Karpas-422 (cell line): ENCODE measurements at regions not wholly inside any gene's neighbourhood (a gene's known extent, or its start where the extent isn't known, plus 50 kb on each side); places are given as distances from the start of the nearest gene placed in this dataset.

Experiments used
- DNase-seq: peaks from one replicate; pipeline ENCODE4 v3.0.0-alpha.2; 2015
- H2AFZ ChIP-seq: fragments of 200-600 bp; sonication (generic); 2 replicates; pipeline ENCODE4 v1.6.1; 2014; ENCODE audit warnings: antibody characterized with exemption, low read length, mixed read lengths
- H3K27ac ChIP-seq: fragments of 200-600 bp; sonication (generic); 2 replicates; pipeline ENCODE4 v1.5.1; 2014; ENCODE audit warnings: mild to moderate bottlenecking, low read length, moderate library complexity
- H3K27me3 ChIP-seq: fragments of 200-600 bp; sonication (generic); 2 replicates; pipeline ENCODE4 v1.6.1; 2014; ENCODE audit warnings: low read length, mixed read lengths
- H3K36me3 ChIP-seq: fragments of 200-600 bp; sonication (generic); 2 replicates; pipeline ENCODE4 v1.6.1; 2014; ENCODE audit warnings: low read length, mixed read lengths; ENCODE audit not compliant: insufficient read depth
- H3K4me1 ChIP-seq: fragments of 200-600 bp; sonication (generic); 2 replicates; pipeline ENCODE4 v1.6.1; 2014; ENCODE audit warnings: mild to moderate bottlenecking, low read length, mixed read lengths
- H3K4me2 ChIP-seq: fragments of 200-600 bp; sonication (generic); 2 replicates; pipeline ENCODE4 v1.6.1; 2014; ENCODE audit warnings: low read length, low read depth, mild to moderate bottlenecking; ENCODE audit not compliant: poor library complexity, severe bottlenecking
- H3K4me3 ChIP-seq: fragments of 200-600 bp; sonication (generic); 2 replicates; pipeline ENCODE4 v1.5.1; 2014; ENCODE audit warnings: mild to moderate bottlenecking, antibody characterized with exemption, low read length, mixed read lengths
- H3K79me2 ChIP-seq: fragments of 200-600 bp; sonication (generic); 2 replicates; pipeline ENCODE4 v1.6.1; 2014; ENCODE audit warnings: mild to moderate bottlenecking, low read length, mixed read lengths
- H3K9ac ChIP-seq: fragments of 200-600 bp; sonication (generic); 2 replicates; pipeline ENCODE4 v1.6.0; 2014; ENCODE audit warnings: low read length
- H3K9me2 ChIP-seq: fragments of 200-600 bp; sonication (generic), shearing (Covaris generic); replicated peaks from 2 replicates; pipeline ENCODE4 v1.6.0; 2014; ENCODE audit warnings: mild to moderate bottlenecking, low read length, moderate library complexity; ENCODE audit not compliant: insufficient read depth
- H3K9me3 ChIP-seq: fragments of 300-700, 200-600 bp; sonication (generic); 2 replicates; pipeline ENCODE4 v1.6.1; 2014; ENCODE audit warnings: low read length, mixed read lengths
- H4K20me1 ChIP-seq: fragments of 200-600 bp; sonication (generic); 2 replicates; pipeline ENCODE4 v1.6.1; 2014; ENCODE audit warnings: mild to moderate bottlenecking, antibody characterized with exemption, low read length, low read depth; ENCODE audit not compliant: insufficient read depth

DNA sequence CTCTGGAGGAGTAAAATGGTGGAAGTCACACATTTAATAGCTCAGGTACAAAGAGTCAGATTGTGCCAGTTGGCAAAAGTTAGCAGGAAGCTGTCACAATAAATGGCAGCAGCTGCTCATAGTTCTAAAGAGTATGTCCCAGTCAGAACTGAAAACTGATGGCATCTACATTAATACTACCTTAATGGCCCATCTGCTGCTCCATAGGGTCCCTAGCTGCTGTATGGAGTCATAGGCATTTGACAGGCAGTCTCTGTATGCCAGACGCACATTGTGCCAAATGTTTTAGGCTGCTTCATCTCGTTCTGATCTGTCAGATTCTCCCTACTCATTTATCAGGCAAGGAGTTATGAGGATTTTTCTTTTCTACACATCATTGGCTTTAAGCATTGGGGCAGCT is 515.8 kb upstream of the ARRDC3 start:
- Histone ChIP-seq H3K4me2 (no peak overlapping the region), H3K9ac (no peak overlapping the region), H3K4me3 (no peak overlapping the region), H3K9me2 (no peaks in the 10 kb centered on the region), H3K4me1 (no peaks in the 10 kb centered on the region), H3K79me2 (no peaks in the 10 kb centered on the region), H3K27ac (no peak overlapping the region), H2AFZ (no peak overlapping the region), H3K27me3 (no peaks in the 10 kb centered on the region), H4K20me1 (no peaks in the 10 kb centered on the region), H3K9me3 (peaks cover 3% of the 10 kb centered on the region; the same call in 1 of the 2 replicates), H3K36me3 (no peaks in the 10 kb centered on the region)
- DNase-seq = no peak

DNA sequence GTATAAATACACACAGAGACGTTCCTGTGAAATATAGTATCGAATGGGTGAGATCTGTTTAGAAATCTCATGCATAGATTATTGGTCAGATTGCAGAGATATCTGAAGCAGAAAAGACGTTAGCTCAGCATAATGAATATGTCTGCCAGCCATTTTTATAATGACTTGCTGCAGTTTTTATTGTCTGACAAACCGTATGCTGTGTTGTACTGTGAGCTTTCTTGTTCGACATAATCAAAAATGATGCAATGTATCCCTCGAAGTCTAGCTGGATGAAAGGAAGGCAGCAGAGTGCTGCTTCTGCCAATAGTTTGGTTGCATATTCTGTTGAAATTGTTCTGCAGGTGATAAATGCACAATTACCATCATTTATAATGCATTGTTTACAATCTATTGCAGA is 514.9 kb upstream of the ARRDC3 start:
- Histone ChIP-seq H3K36me3 (no peaks in the 10 kb centered on the region), H3K9ac (no peak overlapping the region), H3K27ac (no peak overlapping the region), H3K9me2 (no peaks in the 10 kb centered on the region), H3K27me3 (no peaks in the 10 kb centered on the region), H4K20me1 (no peaks in the 10 kb centered on the region), H2AFZ (no peak overlapping the region), H3K9me3 (peaks cover 3% of the 10 kb centered on the region; the same call in 1 of the 2 replicates), H3K4me2 (no peak overlapping the region), H3K4me3 (no peak overlapping the region), H3K4me1 (no peaks in the 10 kb centered on the region), H3K79me2 (no peaks in the 10 kb centered on the region)
- DNase-seq = no peak

DNA sequence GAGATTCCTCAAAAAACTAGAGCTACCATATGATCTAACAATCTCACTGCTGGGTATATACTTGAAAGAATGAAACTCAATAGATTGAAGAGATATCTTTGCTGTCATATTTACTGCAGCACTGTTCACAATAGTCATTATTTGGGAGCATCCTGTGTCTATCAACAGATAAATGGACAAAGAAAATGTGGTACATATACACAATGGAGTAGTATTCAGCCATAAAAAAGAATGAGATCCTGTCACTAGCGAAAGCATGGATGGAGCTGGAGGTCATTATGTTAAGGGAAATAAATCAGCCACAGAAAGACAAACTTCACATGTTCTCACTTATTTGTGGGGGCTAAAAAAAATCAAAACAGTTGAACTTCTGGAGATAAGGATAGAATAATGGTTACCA is 505.7 kb upstream of the ARRDC3 start:
- H3K79me2 ChIP-seq = no peaks in the 10 kb centered on the region
- H3K9me2 ChIP-seq = no peaks in the 10 kb centered on the region
- H3K4me2 ChIP-seq = no peak overlapping the region
- no peaks in the 10 kb centered on the region for H3K27me3 ChIP-seq
- no peak overlapping the region for H3K27ac ChIP-seq
- H3K36me3 ChIP-seq = no peaks in the 10 kb centered on the region
- H2AFZ ChIP-seq = no peak overlapping the region
- no peaks in the 10 kb centered on the region for H4K20me1 ChIP-seq
- peaks cover 12% of the 10 kb centered on the region; the same call in 1 of the 2 replicates for H3K9me3 ChIP-seq
- no peak overlapping the region for H3K9ac ChIP-seq
- no peaks in the 10 kb centered on the region for H3K4me1 ChIP-seq
- H3K4me3 ChIP-seq = no peak overlapping the region
- DNase-seq = no peak

DNA sequence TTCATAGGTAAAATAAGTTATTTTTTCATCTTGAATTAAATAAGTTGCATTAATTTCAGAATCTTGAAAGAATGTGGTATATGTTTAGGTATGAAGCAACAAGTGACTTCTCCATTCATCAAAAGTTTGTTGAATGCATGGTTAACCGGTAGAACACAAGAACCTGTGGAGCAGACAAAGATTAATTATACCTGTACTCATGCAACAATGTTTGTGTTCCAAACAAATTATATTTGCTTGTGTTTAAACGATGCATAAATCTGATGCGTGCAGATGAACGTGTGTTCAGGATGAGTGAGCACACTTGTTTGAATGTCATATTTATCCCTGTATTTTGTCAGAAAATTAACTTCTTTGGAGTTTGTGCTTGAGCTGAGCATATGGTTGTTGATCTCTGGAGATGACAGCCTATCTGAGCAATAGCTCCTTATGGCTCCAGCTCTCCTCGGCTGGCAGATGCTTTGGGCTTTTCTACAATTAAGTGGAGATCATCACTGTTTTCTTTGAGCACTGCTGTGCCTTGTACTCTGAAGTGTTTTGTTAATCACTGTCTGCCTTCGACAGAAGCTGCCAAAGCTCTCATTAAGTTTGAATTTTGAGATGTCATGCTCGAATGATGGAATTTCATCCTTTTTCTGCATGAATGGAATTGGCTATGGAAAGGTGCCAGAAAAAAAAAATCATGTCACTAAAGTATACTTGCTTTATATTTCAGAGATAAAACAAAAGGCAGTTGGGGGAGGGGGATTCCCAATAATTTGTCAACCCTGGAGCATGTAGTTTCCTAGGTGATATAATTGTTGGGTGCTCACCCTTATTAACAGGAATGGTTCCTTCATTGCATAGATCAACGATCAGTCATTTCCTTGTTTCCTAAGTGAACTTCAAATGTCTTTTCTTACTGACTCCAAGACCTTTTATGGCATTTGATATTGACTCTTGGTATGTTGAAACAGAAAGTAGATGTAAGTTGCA is 502.5 kb upstream of the ARRDC3 start:
- no peaks in the 10 kb centered on the region for H3K4me1 ChIP-seq
- no peak overlapping the region for H3K4me2 ChIP-seq
- H3K27me3 ChIP-seq = no peaks in the 10 kb centered on the region
- H4K20me1 ChIP-seq = no peaks in the 10 kb centered on the region
- H3K27ac ChIP-seq = no peak overlapping the region
- no peak for DNase-seq
- H2AFZ ChIP-seq = no peak overlapping the region
- no peak overlapping the region for H3K9ac ChIP-seq
- peaks cover 15% of the 10 kb centered on the region; the same call in 1 of the 2 replicates for H3K9me3 ChIP-seq
- no peak overlapping the region for H3K4me3 ChIP-seq
- H3K9me2 ChIP-seq = no peaks in the 10 kb centered on the region; the same call in 1 of the 2 replicates
- no peaks in the 10 kb centered on the region for H3K36me3 ChIP-seq
- H3K79me2 ChIP-seq = no peaks in the 10 kb centered on the region

DNA sequence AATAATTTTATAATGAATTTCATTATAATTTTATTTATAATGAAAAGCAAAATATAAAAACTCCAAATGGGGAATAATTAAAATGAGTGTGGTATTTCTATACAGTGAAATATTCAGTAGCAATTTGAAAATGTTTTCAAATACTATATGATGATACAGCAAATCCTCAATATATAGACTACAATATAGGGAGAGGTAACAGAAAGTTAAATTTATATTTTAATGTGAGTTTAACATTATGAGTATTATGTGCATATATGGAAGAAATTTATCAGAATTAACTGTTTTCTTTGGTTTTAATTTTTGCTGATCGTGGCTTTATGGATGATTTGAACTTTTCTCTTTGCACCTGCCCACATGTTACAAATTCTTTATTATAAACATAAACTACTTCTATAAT is 500.9 kb upstream of the ARRDC3 start:
- Histone ChIP-seq H3K79me2 (no peaks in the 10 kb centered on the region), H3K9ac (no peak overlapping the region), H3K9me3 (peaks cover 13% of the 10 kb centered on the region; the same call in 1 of the 2 replicates), H3K4me3 (no peak overlapping the region), H4K20me1 (no peaks in the 10 kb centered on the region), H3K27me3 (no peaks in the 10 kb centered on the region), H3K27ac (no peak overlapping the region), H3K9me2 (no peaks in the 10 kb centered on the region; the same call in 1 of the 2 replicates), H3K36me3 (no peaks in the 10 kb centered on the region), H3K4me2 (no peak overlapping the region), H3K4me1 (no peaks in the 10 kb centered on the region), H2AFZ (no peak overlapping the region)
- no peak for DNase-seq

DNA sequence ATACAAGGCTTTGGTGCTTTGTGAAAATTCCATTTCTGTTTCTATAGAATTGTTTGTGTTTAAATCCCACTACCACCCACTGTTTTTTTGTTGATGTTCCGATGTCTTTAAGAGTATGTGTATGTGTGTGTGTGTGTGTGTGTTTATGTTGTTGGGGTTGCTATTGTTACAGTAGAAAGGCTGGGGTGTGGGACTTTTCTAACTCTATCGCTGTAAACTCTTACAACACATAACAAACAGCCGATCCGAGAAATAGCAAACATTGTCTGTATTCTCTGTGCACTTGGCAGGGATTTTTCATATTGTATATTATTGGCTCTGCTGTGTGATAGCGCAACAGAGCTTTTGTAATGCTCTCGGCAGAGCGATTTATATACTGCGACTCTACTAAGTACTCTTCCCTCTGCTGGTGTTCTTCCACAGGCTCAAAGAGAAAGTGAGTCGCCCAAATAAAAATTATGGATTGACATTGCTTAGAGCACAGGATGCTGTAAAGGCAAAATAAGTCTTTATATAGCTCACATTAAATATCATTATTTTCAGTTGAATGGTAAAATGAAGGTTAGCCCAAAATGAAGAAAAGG is 492.2 kb upstream of the ARRDC3 start:
- Histone ChIP-seq H3K4me3 (no peak overlapping the region), H2AFZ (no peak overlapping the region), H3K4me2 (no peak overlapping the region), H3K27ac (no peak overlapping the region), H3K9me2 (no peaks in the 10 kb centered on the region), H3K9ac (no peak overlapping the region), H3K36me3 (no peaks in the 10 kb centered on the region), H3K79me2 (no peaks in the 10 kb centered on the region), H3K27me3 (no peaks in the 10 kb centered on the region), H3K4me1 (no peaks in the 10 kb centered on the region), H4K20me1 (no peaks in the 10 kb centered on the region), H3K9me3 (no peaks in the 10 kb centered on the region)
- no peak for DNase-seq

DNA sequence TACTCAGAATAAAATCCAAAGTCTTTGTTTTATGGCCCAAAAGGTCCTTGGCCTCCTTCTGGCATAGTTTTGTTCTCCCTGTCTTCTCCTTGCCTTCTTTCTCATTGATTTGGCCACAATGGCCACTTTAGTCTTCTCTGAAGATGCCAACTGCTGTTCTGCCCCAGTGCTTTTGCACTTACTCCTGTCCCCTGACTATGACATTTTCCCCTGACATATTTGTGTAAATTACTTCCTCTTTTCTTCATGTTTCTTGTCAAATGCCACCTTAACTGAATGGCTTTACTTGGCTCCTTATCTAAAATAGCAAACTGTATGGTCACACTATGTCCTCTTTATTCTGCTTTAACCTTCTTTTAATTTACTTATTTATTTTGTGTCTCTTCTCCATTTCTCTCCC is 484.7 kb upstream of the ARRDC3 start:
- Histone ChIP-seq H3K27ac (no peak overlapping the region), H3K27me3 (no peaks in the 10 kb centered on the region), H3K36me3 (no peaks in the 10 kb centered on the region), H3K9me2 (no peaks in the 10 kb centered on the region), H2AFZ (no peak overlapping the region), H3K4me2 (no peak overlapping the region), H3K4me3 (no peak overlapping the region), H4K20me1 (no peaks in the 10 kb centered on the region), H3K9ac (no peak overlapping the region), H3K79me2 (no peaks in the 10 kb centered on the region), H3K4me1 (no peaks in the 10 kb centered on the region), H3K9me3 (0 out of 2 replicates have a peak, but pooled peaks cover 3% of the 10 kb centered on the region)
- DNase-seq = no peak

DNA sequence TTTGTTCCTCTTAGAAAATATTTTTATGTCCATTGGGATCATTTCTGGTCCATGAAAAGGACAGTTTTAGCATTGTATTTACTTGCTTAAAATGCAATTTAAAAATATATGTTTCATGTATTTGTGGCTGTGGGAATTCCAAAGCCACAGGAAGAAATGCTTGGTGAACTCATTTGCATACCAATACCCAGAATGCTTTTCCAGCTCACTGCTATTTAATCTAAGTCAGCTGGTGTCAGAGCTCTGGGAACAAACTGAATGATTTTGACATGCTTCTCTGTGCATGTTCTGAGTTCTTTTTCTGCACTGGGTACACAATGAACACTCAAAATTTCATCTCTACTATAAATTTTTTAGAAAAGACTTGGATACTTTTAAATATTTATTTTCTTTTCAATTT is 482.8 kb upstream of the ARRDC3 start:
- Histone ChIP-seq H4K20me1 (no peaks in the 10 kb centered on the region), H3K4me2 (no peak overlapping the region), H3K4me3 (no peak overlapping the region)

More for the DNA sequence above, 482.8 kb upstream of the ARRDC3 start:
- DNase-seq = no peak
- H3K9ac ChIP-seq = no peak overlapping the region
- H3K79me2 ChIP-seq = no peaks in the 10 kb centered on the region
- no peak overlapping the region for H2AFZ ChIP-seq
- no peak overlapping the region for H3K27ac ChIP-seq
- peaks cover 4% of the 10 kb centered on the region; the same call in 1 of the 2 replicates for H3K9me3 ChIP-seq
- no peaks in the 10 kb centered on the region for H3K27me3 ChIP-seq
- H3K36me3 ChIP-seq = no peaks in the 10 kb centered on the region
- H3K4me1 ChIP-seq = no peaks in the 10 kb centered on the region
- no peaks in the 10 kb centered on the region for H3K9me2 ChIP-seq
